Dermis microvascular lymphatic vessel endothelial cell (primary cell): ENCODE measurements at regions not wholly inside any gene's neighbourhood (a gene's known extent, or its start where the extent isn't known, plus 50 kb on each side); places are given as distances from the start of the nearest gene placed in this dataset.

Experiments
- DNase-seq, 2 donors: peaks; one replicate each; pipeline versions ENCODE4 v3.0.0 to v3.0.0-alpha.2; 2010; ENCODE audit warnings: low read depth in 2 of 2

DNA sequence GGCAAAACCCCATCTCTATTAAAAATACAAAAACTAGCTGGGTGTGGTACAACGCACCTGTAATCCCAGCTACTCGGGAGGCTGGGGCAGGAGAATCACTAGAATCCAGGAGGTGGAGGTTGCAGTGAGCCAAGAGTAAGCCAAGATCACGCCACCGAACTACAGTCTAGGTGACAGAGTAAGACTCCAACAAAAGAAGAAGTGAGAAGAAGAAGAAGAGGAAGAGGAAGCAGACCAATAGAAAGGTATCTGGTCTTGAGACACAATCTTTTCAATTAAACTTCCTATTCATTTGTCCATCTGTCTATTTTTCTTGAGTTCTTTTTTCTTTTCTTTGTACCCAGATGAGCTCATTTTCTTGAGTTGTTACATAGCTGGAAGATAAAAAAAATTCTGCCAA is 55.7 kb upstream of the ACADM start:
- no peak for DNase-seq

DNA sequence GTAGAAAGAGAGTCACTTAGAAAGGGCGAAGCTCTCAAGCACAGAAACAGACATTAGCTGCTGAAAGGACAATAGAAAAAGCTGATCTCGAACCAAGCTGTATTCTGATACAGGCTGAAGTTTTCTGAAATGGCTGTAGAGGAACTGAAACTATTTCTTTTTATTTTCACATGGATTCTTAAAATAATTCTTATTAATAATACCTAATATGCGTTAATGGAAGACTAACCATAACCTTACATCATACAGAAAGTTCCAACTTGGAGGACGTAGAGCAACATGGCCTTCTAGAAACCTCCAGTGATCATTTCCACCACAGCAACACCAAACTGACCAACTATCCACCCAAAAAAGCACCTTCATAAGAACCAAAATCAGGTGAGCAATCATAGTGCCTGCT is 52.8 kb upstream of the ACADM start:
- DNase-seq: no peak

DNA sequence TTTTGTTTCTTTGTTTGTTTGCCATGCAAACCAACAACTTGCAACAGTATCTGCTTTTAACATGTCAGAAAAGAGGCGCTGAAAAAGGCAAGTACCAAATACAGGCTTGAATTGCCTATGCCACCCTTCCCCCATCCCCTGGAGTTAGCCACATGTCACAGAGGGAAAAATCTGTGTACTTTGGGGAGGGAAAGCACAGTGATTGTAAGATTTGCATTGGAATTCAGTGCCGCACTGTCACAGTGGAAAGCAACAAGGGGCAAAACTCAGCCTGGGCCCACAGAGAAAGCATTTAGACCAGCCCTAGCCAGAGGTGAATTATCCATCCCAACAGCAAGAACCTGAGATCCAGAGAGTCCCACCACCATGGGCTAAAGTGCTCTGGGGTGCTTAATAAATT is 52.4 kb upstream of the ACADM start:
- DNase-seq: no peak

DNA sequence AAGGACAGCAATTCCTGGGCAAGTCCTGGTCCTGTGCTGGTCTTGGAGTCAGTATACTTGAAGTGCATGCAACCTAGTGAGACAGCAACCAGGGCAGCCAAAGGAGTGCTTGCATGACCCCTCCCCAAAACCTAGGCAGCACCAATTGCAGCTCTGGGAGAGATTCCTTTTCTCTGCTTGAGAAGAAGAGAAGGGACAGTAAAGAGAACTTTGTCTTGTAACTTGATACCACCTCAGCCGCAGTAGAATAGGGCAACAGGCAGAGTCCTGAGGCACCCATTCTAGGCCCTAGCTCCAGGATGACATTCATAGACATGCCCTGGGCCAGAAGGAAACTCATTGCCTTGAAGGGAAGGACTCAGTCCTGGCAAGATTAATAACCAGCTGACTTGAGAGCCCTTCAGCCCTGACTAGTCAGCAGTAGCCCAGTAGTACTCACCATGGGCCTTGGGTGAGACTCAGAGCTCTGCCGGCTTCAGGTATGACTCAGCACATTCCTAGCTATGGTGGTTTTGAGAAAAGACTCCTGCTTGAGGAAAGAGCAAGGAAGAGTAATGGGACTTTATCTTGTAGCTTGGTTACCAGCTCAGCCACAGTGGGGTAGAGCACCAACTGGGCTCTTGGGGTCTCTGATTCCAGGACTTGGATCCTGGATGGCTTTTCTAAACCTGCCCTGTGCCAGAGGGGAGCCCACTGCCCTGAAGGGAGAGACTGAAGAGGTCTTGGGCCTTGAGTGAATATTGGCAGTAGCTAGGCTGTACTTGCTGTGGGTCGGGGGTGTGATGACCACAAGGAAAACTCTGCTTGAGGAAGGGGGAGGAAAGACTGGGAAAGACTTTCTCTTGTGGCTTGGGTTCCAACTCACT is 51.7 kb upstream of the ACADM start:
- peak in 1 of 2 donors; percentile 4 for DNase-seq

DNA sequence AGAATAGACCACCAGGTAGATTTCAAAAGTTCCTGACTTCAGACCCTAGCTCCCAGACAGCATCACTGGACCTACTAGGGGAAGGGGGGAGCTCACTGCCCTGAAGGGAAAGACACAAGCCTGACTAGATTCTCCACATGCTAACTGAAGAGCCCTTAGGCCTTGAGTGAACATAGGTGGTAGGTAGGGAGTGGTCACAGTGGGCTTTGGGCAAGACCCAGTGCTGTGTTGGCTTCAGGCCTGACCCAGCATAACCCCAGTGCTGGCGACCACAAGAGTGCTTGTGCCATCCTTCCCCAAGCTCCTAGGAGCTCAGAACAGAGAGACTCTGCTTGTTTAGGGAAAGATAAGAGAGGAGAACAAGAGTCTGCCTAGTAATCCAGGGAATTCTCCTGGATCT is 51.1 kb upstream of the ACADM start:
- DNase-seq: no peak

DNA sequence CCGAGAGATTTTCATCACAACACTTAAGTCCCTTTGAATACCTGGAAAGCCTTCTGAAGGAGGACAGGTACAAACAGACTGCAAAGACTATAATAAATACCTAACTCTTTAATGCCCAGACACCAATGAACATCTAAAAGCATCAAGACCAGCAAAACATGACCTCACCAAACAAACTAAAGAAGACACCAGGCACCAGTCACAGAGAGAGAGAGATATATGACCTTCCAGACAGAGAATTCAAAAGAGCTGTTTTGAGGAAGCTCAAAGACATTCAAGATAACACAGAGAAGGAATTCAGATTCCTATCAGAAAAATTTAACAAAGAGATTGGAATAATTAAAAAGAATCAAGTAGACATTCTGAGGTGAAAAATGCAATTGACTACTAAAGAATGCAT is 50.6 kb upstream of the ACADM start:
- no peak for DNase-seq
